SK-N-SH (cell line): ENCODE measurements at regions not wholly inside any gene's neighbourhood (a gene's known extent, or its start where the extent isn't known, plus 50 kb on each side); places are given as distances from the start of the nearest gene placed in this dataset.

Source experiments
- CTCF ChIA-PET: fragments of 300-600, 350-600 bp; formaldehyde crosslinking; extraction: SDS; loops from one replicate; lab custom pipeline; 2021; lab: Yijun Ruan, JAX
- POLR2A ChIA-PET: fragments of 350-600 bp; sonication (Branson Sonifier 250); formaldehyde crosslinking; extraction: SDS; loops from one replicate; lab custom pipeline; 2020; ENCODE audit warnings: antibody characterized with exemption, inconsistent platforms; lab: Yijun Ruan, JAX
- DNase-seq: peaks from one replicate; pipeline ENCODE4 v3.0.0; 2012
- H2AFZ ChIP-seq: fragments of 200-600 bp; sonication (generic); 2 replicates; pipeline ENCODE4 v1.8.1; 2016; ENCODE audit warnings: antibody characterized with exemption, mild to moderate bottlenecking, low read depth
- H3F3A ChIP-seq: fragments of 200-600 bp; sonication (generic); replicated peaks from 2 replicates; pipeline ENCODE3; 2016; ENCODE audit warnings: antibody characterized with exemption, mild to moderate bottlenecking; ENCODE audit not compliant: insufficient read depth
- H3K27ac ChIP-seq, 2 experiments: fragments of 200-500 bp in 1 of 2; fragments of 200-600 bp in 1 of 2; sonication (Bioruptor generic) in 1 of 2; sonication (generic), shearing (Covaris generic) in 1 of 2; 2 replicates each; pipeline versions ENCODE4 v1.5.1 to v1.6.1; 2014 to 2016; ENCODE audit warnings: low read depth in 2 of 2, inconsistent platforms in 1 of 2, low read length in 1 of 2, mild to moderate bottlenecking in 1 of 2, mixed read lengths in 1 of 2
- H3K27me3 ChIP-seq: fragments of 200-600 bp; sonication (generic), shearing (Covaris generic); 2 replicates; pipeline ENCODE4 v1.6.1; 2016; ENCODE audit warnings: mixed run types; ENCODE audit not compliant: insufficient read depth
- H3K36me3 ChIP-seq, 2 experiments: fragments of 200-500 bp in 1 of 2; fragments of 200-600 bp in 1 of 2; sonication (Bioruptor generic) in 1 of 2; sonication (generic) in 1 of 2; replicated peaks in 1 of 2; 2 replicates each; pipeline versions ENCODE3 to v1.5.1; 2014 to 2016; ENCODE audit warnings: low read length in 1 of 2, mild to moderate bottlenecking in 1 of 2; ENCODE audit not compliant: insufficient read depth in 2 of 2, control insufficient read depth in 1 of 2
- H3K4me1 ChIP-seq, 2 experiments: fragments of 200-500 bp in 1 of 2; fragments of 200-600 bp in 1 of 2; sonication (Bioruptor generic) in 1 of 2; sonication (generic), shearing (Covaris generic) in 1 of 2; 2 replicates each; pipeline versions ENCODE4 v1.5.1 to v1.6.1; 2014 to 2016; ENCODE audit warnings: low read depth in 1 of 2, low read length in 1 of 2, mixed run types in 1 of 2; ENCODE audit not compliant: insufficient read depth in 2 of 2, control insufficient read depth in 1 of 2
- H3K4me2 ChIP-seq: fragments of 200-600 bp; sonication (generic), shearing (Covaris generic); 2 replicates; pipeline ENCODE4 v1.6.1; 2017; ENCODE audit warnings: mixed run types
- H3K4me3 ChIP-seq, 2 experiments: fragments of 200-500 bp in 1 of 2; fragments of 200-600 bp in 1 of 2; sonication (Bioruptor generic) in 1 of 2; sonication (generic), shearing (Covaris generic) in 1 of 2; 2 replicates each; pipeline versions ENCODE4 v1.5.1 to v1.8.1; 2014 to 2016; ENCODE audit warnings: low read depth in 2 of 2, inconsistent platforms in 1 of 2, low read length in 1 of 2, mild to moderate bottlenecking in 1 of 2, mixed read lengths in 1 of 2, moderate library complexity in 1 of 2
- H3K79me2 ChIP-seq: fragments of 200-600 bp; sonication (generic); 2 replicates; pipeline ENCODE4 v1.8.1; 2017; ENCODE audit warnings: mild to moderate bottlenecking; ENCODE audit not compliant: insufficient read depth
- H3K9ac ChIP-seq: fragments of 200-600 bp; sonication (generic); 2 replicates; pipeline ENCODE4 v1.6.1; 2017; ENCODE audit warnings: mixed run types
- H3K9me2 ChIP-seq: fragments of 200-600 bp; sonication (generic); 2 replicates; pipeline ENCODE4 v1.6.1; 2017; ENCODE audit warnings: mixed run types
- H3K9me3 ChIP-seq: fragments of 200-600 bp; sonication (generic); 2 replicates; pipeline ENCODE4 v1.6.1; 2017; ENCODE audit warnings: mixed run types, mild to moderate bottlenecking, moderate library complexity
- H4K20me1 ChIP-seq: fragments of 200-600 bp; sonication (generic); 2 replicates; pipeline ENCODE4 v1.6.1; 2017; ENCODE audit warnings: mild to moderate bottlenecking, mixed run types; ENCODE audit not compliant: insufficient read depth
- EP300 ChIP-seq, 2 experiments: IDR thresholded peaks; 2 replicates each; pipeline versions ENCODE4 v1.4.0 to v1.6.1; 2012; ENCODE audit warnings: borderline replicate concordance in 1 of 2, low read depth in 1 of 2, low read length in 1 of 2
- EZH2phosphoT487 ChIP-seq: fragments of 200-600 bp; sonication (generic); IDR thresholded peaks from 2 replicates; pipeline ENCODE4 v1.6.1; 2017; ENCODE audit warnings: low read depth, mixed run types, mild to moderate bottlenecking, antibody characterized with exemption, moderate library complexity, borderline replicate concordance
- FOXJ3 ChIP-seq: sonication (generic); formaldehyde crosslinking; IDR thresholded peaks from 2 replicates; pipeline ENCODE4 v1.5.1; 2020; ENCODE audit warnings: mild to moderate bottlenecking, missing genetic modification reagents
- FOXM1 ChIP-seq: IDR thresholded peaks from 2 replicates; pipeline ENCODE4 v1.4.0; 2012; ENCODE audit warnings: low read depth, mild to moderate bottlenecking
- IRF3 ChIP-seq: fragments of 150-350 bp; IDR thresholded peaks from 2 replicates; pipeline ENCODE4 v1.6.1; 2016; ENCODE audit warnings: mild to moderate bottlenecking, low read depth, low read length
- JUND ChIP-seq: IDR thresholded peaks from 2 replicates; pipeline ENCODE4 v1.4.0; 2012
- MAX ChIP-seq: IDR thresholded peaks from 2 replicates; pipeline ENCODE4 v1.4.0; 2012; ENCODE audit warnings: low read depth
- MEF2A ChIP-seq: IDR thresholded peaks from 2 replicates; pipeline ENCODE4 v1.4.0; 2012; ENCODE audit warnings: low read depth, borderline replicate concordance
- MXI1 ChIP-seq: IDR thresholded peaks from 2 replicates; pipeline ENCODE4 v1.6.1; 2012; ENCODE audit warnings: mild to moderate bottlenecking, low read depth, low read length, improper control_type of control experiment
- NFIC ChIP-seq: IDR thresholded peaks from 2 replicates; pipeline ENCODE4 v1.4.0; 2012; ENCODE audit warnings: borderline replicate concordance
- RAD21 ChIP-seq: IDR thresholded peaks from 2 replicates; pipeline ENCODE4 v1.6.1; 2012; ENCODE audit warnings: mild to moderate bottlenecking, low read length
- RCOR1 ChIP-seq: fragments of 150-350 bp; IDR thresholded peaks from 2 replicates; pipeline ENCODE4 v1.6.1; 2017; ENCODE audit warnings: antibody characterized with exemption, low read length
- REST ChIP-seq: IDR thresholded peaks from 2 replicates; pipeline ENCODE4 v1.6.1; 2012; ENCODE audit warnings: mild to moderate bottlenecking, low read depth, low read length, moderate library complexity
- RFX5 ChIP-seq: IDR thresholded peaks from 2 replicates; pipeline ENCODE4 v1.6.1; 2012; ENCODE audit warnings: mild to moderate bottlenecking, improper control_type of control experiment, low read length
- RXRA ChIP-seq: IDR thresholded peaks from 2 replicates; pipeline ENCODE4 v1.4.0; 2012; ENCODE audit warnings: low read depth, mild to moderate bottlenecking, borderline replicate concordance
- SIN3A ChIP-seq: IDR thresholded peaks from 2 replicates; pipeline ENCODE4 v1.6.1; 2012; ENCODE audit warnings: low read depth, mild to moderate bottlenecking, low read length, moderate library complexity, borderline replicate concordance
- SMC3 ChIP-seq: IDR thresholded peaks from 2 replicates; pipeline ENCODE4 v1.6.1; 2012; ENCODE audit warnings: low read depth, low read length, improper control_type of control experiment
- TAF1 ChIP-seq: IDR thresholded peaks from 2 replicates; pipeline ENCODE4 v1.6.1; 2012; ENCODE audit warnings: low read depth, mild to moderate bottlenecking, low read length, moderate library complexity, borderline replicate concordance
- USF1 ChIP-seq: IDR thresholded peaks from 2 replicates; pipeline ENCODE4 v1.4.0; 2012; ENCODE audit warnings: low read depth, borderline replicate concordance
- USF2 ChIP-seq: fragments of 150-350 bp; IDR thresholded peaks from 2 replicates; pipeline ENCODE4 v1.6.1; 2017; ENCODE audit warnings: antibody characterized with exemption, low read length, low read depth, borderline replicate concordance
- WGBS: methylation state at CpG from one replicate; pipeline ENCODE4 v1.1.6; 2017; ENCODE audit warnings: low lambda C conversion rate; 5-methylcytosine and 5-hydroxymethylcytosine counted together

- no peak overlapping the region for H2AFZ ChIP-seq
- H3K9me2 ChIP-seq, result no peaks in the 10 kb centered on the region
- no peak overlapping the region for H3K4me3 ChIP-seq
- ChIA-PET POLR2A (no interaction called here), CTCF (no interaction called here)
- H3K79me2 ChIP-seq, result no peaks in the 10 kb centered on the region
- no peaks in the 10 kb centered on the region for H4K20me1 ChIP-seq
- no peaks in the 10 kb centered on the region for H3K4me1 ChIP-seq
- no peaks in the 10 kb centered on the region for H3F3A ChIP-seq
- no peak for DNase-seq
- TF ChIP-seq JUND (no peak), REST (no peak), USF2 (no peak), RAD21 (no peak), SIN3A (no peak), FOXJ3 (CRISPR knock-in tag) (no peak), RXRA (no peak), TAF1 (no peak), MEF2A (no peak), RFX5 (no peak), MAX (no peak), SMC3 (no peak), MXI1 (no peak), IRF3 (no peak), USF1 (no peak), FOXM1 (no peak), RCOR1 (no peak), EZH2phosphoT487 (no peak), EP300 (IDR thresholded peaks at IDR 0.05; ENCODE audit: borderline replicate concordance in 1 of 2, low read depth in 1 of 2, low read length in 1 of 2) (no peak), NFIC (no peak)
- WGBS, result 0% methylated on average over 6 of the region's 7 CpGs
- peaks cover 53% of the 10 kb centered on the region for H3K27me3 ChIP-seq
- no peak overlapping the region for H3K9ac ChIP-seq
- H3K27ac ChIP-seq, result no peak overlapping the region
- H3K4me2 ChIP-seq, result no peak overlapping the region
- no peaks in the 10 kb centered on the region for H3K9me3 ChIP-seq
- H3K36me3 ChIP-seq, result no peaks in the 10 kb centered on the region
Observed at GRCh38 chr13:112217431-112217830, 150.5 kb downstream of the SOX1 start.
